CD14-positive monocyte (primary cell): ENCODE measurements at regions not wholly inside any gene's neighbourhood (a gene's known extent, or its start where the extent isn't known, plus 50 kb on each side); places are given as distances from the start of the nearest gene placed in this dataset.

Source experiments
- DNase-seq, 3 donors: peaks; one replicate each; pipeline ENCODE4 v3.0.0-alpha.2; 2011 to 2022
- H2AFZ ChIP-seq: 2 replicates; pipeline ENCODE4 v1.6.0; 2012; ENCODE audit warnings: mild to moderate bottlenecking, low read depth, low read length, inconsistent platforms; ENCODE audit not compliant: insufficient read depth, poor library complexity, severe bottlenecking
- H3K27ac ChIP-seq, 2 donors: 1 replicate in 1 of 2; 2 replicates in 1 of 2; pipeline ENCODE4 v1.5.1; 2012 to 2013; ENCODE audit warnings: low read length in 2 of 2, control low read depth in 1 of 2, inconsistent platforms in 1 of 2, low read depth in 1 of 2, mild to moderate bottlenecking in 1 of 2
- H3K27me3 ChIP-seq, 2 donors: one replicate each; pipeline versions ENCODE4 v1.6.0 to v1.6.1; 2011 to 2013; ENCODE audit warnings: low read length in 2 of 2; ENCODE audit not compliant: control insufficient read depth in 2 of 2, insufficient read depth in 2 of 2
- H3K36me3 ChIP-seq, 2 donors: replicated peaks in 1 of 2; 1 replicate in 1 of 2; 2 replicates in 1 of 2; pipeline versions ENCODE4 v1.5.1 to v1.6.1; 2012 to 2013; ENCODE audit warnings: low read length in 2 of 2, control low read depth in 1 of 2, inconsistent platforms in 1 of 2, mild to moderate bottlenecking in 1 of 2; ENCODE audit not compliant: insufficient read depth in 2 of 2, control insufficient read depth in 1 of 2
- H3K4me1 ChIP-seq, 2 donors: 1 replicate in 1 of 2; 2 replicates in 1 of 2; pipeline versions ENCODE4 v1.5.1 to v1.6.1; 2012 to 2013; ENCODE audit warnings: low read length in 2 of 2, control low read depth in 1 of 2, inconsistent platforms in 1 of 2, mild to moderate bottlenecking in 1 of 2, moderate library complexity in 1 of 2; ENCODE audit not compliant: insufficient read depth in 2 of 2, control insufficient read depth in 1 of 2
- H3K4me2 ChIP-seq: replicated peaks from 2 replicates; pipeline ENCODE3; 2012; ENCODE audit warnings: low read length, moderate library complexity, mild to moderate bottlenecking; ENCODE audit not compliant: poor library complexity, severe bottlenecking; ENCODE audit errors: extremely low read depth
- H3K4me3 ChIP-seq, 3 experiments: fragments of 200-600 bp in 1 of 3; sonication (generic) in 1 of 3; replicated peaks in 1 of 3; 1 replicate in 2 of 3; 2 replicates in 1 of 3; pipeline ENCODE4 v1.5.1; 2011 to 2013; ENCODE audit warnings: low read length in 3 of 3, mild to moderate bottlenecking in 3 of 3, control low read depth in 2 of 3, low read depth in 2 of 3, inconsistent platforms in 1 of 3, moderate library complexity in 1 of 3
- H3K79me2 ChIP-seq: 2 replicates; pipeline ENCODE4 v1.6.0; 2012; ENCODE audit warnings: mild to moderate bottlenecking, control low read depth, inconsistent platforms, low read length, moderate library complexity; ENCODE audit not compliant: insufficient read depth
- H3K9ac ChIP-seq: 2 replicates; pipeline ENCODE4 v1.6.0; 2017; ENCODE audit warnings: low read length, mild to moderate bottlenecking; ENCODE audit not compliant: insufficient read depth, poor library complexity, severe bottlenecking
- H3K9me3 ChIP-seq, 2 donors: replicated peaks in 1 of 2; 1 replicate in 1 of 2; 2 replicates in 1 of 2; pipeline versions ENCODE4 v1.5.1 to v1.6.1; 2012 to 2013; ENCODE audit warnings: low read length in 2 of 2, control low read depth in 1 of 2; ENCODE audit not compliant: control insufficient read depth in 1 of 2, insufficient read depth in 1 of 2
- H4K20me1 ChIP-seq: 2 replicates; pipeline ENCODE4 v1.6.0; 2012; ENCODE audit warnings: mild to moderate bottlenecking, low read length, control low read depth, moderate library complexity; ENCODE audit not compliant: insufficient read depth
- H3K27ac Mint-ChIP-seq, 7 donors: one replicate each; pipeline ENCODE4 v1.8.0; 2020; ENCODE audit warnings: mild to moderate bottlenecking in 7 of 7, mixed read lengths in 7 of 7, moderate library complexity in 6 of 7, inconsistent platforms in 2 of 7
- H3K27me3 Mint-ChIP-seq, 3 donors: one replicate each; pipeline ENCODE4 v1.8.0; 2021 to 2022; ENCODE audit warnings: low read depth in 3 of 3, mild to moderate bottlenecking in 3 of 3, mixed read lengths in 3 of 3, moderate library complexity in 3 of 3, inconsistent platforms in 1 of 3
- H3K36me3 Mint-ChIP-seq, 2 donors: one replicate each; pipeline ENCODE4 v1.8.0; 2020; ENCODE audit warnings: mixed read lengths in 2 of 2, inconsistent platforms in 1 of 2, mild to moderate bottlenecking in 1 of 2
- H3K4me1 Mint-ChIP-seq: one replicate; pipeline ENCODE4 v1.8.0; 2020; ENCODE audit warnings: mild to moderate bottlenecking, mixed read lengths
- H3K4me3 Mint-ChIP-seq, 2 donors: one replicate each; pipeline ENCODE4 v1.8.0; 2020; ENCODE audit warnings: mild to moderate bottlenecking in 2 of 2, mixed read lengths in 2 of 2, moderate library complexity in 1 of 2
- H3K9me3 Mint-ChIP-seq, 7 donors: one replicate each; pipeline ENCODE4 v1.8.0; 2020 to 2022; ENCODE audit warnings: mixed read lengths in 7 of 7, mild to moderate bottlenecking in 6 of 7, moderate library complexity in 6 of 7, inconsistent platforms in 2 of 7
- CTCF ChIP-seq: fragments of 200-600 bp; IDR thresholded peaks from one replicate; pipeline ENCODE4 v1.8.0; 2022; ENCODE audit warnings: antibody characterized with exemption, mild to moderate bottlenecking
- WGBS: methylation state at CpG from one replicate; pipeline ENCODE4 v1.1.5; 2013; ENCODE audit warnings: missing lambda C conversion rate; ENCODE audit not compliant: insufficient coverage; 5-methylcytosine and 5-hydroxymethylcytosine counted together
- intact Hi-C, 2 donors: fragments of 100-400 bp; cut with micrococcal nuclease; formaldehyde crosslinking; loops; one replicate each; pipeline versions ENCODE4 v1.15.0 to v1.15.1; 2023

DNA sequence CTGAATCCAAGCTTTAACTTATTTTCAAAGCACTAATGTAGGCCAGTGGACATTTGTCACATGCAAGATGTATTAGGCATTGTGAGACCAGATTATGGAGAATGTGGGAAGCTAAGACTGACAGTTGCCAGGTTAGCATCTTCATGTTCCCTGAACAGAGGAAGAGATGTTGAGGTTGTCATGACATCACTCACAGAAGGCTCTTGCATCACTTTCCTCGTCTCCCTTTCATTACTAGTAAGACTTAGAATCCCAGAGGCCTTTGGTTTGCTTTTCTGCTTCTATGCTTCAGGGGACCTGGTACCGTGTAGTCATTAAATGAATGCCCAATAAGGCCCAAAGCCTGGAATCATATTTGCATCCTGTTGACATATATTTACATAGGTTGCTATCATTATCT lies 76.4 kb upstream of the RPS23 start:
- no peak for TF ChIP-seq CTCF
- no peak overlapping the region for H3K4me3 ChIP-seq
- H2AFZ ChIP-seq = no peak overlapping the region
- no peak overlapping the region for H3K27ac ChIP-seq
- no peak overlapping the region for H3K4me2 ChIP-seq
- no peaks in the 10 kb centered on the region for H4K20me1 ChIP-seq
- Mint-ChIP-seq H3K4me3 (no peak overlapping the region), H3K27me3 (peaks cover 0 to 1% (median 1%) of the 10 kb centered on the region in 3 donors), H3K36me3 (no peaks in the 10 kb centered on the region), H3K4me1 (peaks cover 36% of the 10 kb centered on the region), H3K9me3 (no peaks in the 10 kb centered on the region), H3K27ac (no peak overlapping the region)
- no peaks in the 10 kb centered on the region for H3K27me3 ChIP-seq
- H3K36me3 ChIP-seq = no peaks in the 10 kb centered on the region
- no peaks in the 10 kb centered on the region for H3K79me2 ChIP-seq
- WGBS = 50% methylated on average over 2 of the region's 2 CpGs
- peaks cover 22 to 23% of the 10 kb centered on the region in 2 donors for H3K4me1 ChIP-seq
- no peak overlapping the region for H3K9ac ChIP-seq
- peak in 1 of 3 donors; percentile 7 for DNase-seq
- no peaks in the 10 kb centered on the region for H3K9me3 ChIP-seq
- intact Hi-C loops = loop anchor here (5.0 kb wide), 3 partner anchors 288 to 1208 kb away; partner anchors contain the start of gene VCAN (in 2 of the 2)

DNA sequence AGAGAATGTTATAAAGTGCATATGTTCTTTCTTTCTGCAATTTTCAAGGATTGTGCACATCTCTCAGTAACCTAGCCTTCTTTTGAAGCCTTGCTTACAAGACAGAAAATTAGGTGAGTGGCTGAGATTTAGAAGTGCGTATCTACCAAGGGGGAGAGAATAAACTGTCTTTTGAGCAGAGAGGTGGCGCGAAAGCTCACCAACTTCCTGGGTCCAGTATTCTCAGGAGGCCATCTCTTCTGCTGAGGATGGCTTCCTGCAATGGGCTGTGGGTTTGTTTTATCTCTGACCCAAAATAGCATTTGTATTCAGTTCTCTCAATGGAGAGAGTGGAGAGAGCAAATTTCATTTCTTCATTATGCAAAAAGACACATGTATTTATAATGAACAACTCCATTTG lies 75.4 kb upstream of the RPS23 start:
- TF ChIP-seq CTCF = no peak
- Histone ChIP-seq H3K27ac (no peak overlapping the region), H3K36me3 (no peaks in the 10 kb centered on the region), H3K9ac (no peak overlapping the region), H4K20me1 (no peaks in the 10 kb centered on the region), H3K4me3 (no peak overlapping the region), H3K9me3 (no peaks in the 10 kb centered on the region), H3K27me3 (no peaks in the 10 kb centered on the region), H3K79me2 (no peaks in the 10 kb centered on the region), H2AFZ (no peak overlapping the region), H3K4me1 (peaks cover 18 to 22% of the 10 kb centered on the region in 2 donors), H3K4me2 (no peak overlapping the region)
- no peak overlapping the region for H3K27ac Mint-ChIP-seq
- H3K27me3 Mint-ChIP-seq = peaks cover 0 to 1% (median 1%) of the 10 kb centered on the region in 3 donors
- 80% methylated on average over 1 of the region's 3 CpGs for WGBS
- intact Hi-C loops = loop anchor here (5.0 kb wide), 3 partner anchors 289 to 1209 kb away; partner anchors contain the start of gene VCAN (in 2 of the 2)
- no peak overlapping the region for H3K4me3 Mint-ChIP-seq
- DNase-seq = no peak
- peaks cover 29% of the 10 kb centered on the region for H3K4me1 Mint-ChIP-seq
- no peaks in the 10 kb centered on the region for H3K9me3 Mint-ChIP-seq
- no peaks in the 10 kb centered on the region for H3K36me3 Mint-ChIP-seq
